Right atrium auricular region (tissue), 2 donors: ENCODE measurements at regions not wholly inside any gene's neighbourhood (a gene's known extent, or its start where the extent isn't known, plus 50 kb on each side); places are given as distances from the start of the nearest gene placed in this dataset.
A peak's percentile ranks its signal among the peaks of the same experiment; 100 is the strongest.

Experiments used
- DNase-seq: peaks from one replicate; pipeline ENCODE4 v3.0.0-alpha.2; 2019; ENCODE audit warnings: low spot score
- H3K27ac ChIP-seq, 2 donors: fragments of 200-600 bp; sonication (generic); 1 replicate in 1 of 2; 2 replicates in 1 of 2; pipeline ENCODE4 v1.5.1; 2016 to 2019
- H3K27me3 ChIP-seq, 2 donors: fragments of 200-600 bp; sonication (generic); one replicate each; pipeline versions ENCODE4 v1.5.1 to v1.6.0; 2017 to 2019
- H3K36me3 ChIP-seq: fragments of 200-600 bp; sonication (generic); one replicate; pipeline ENCODE4 v1.5.1; 2016
- H3K4me1 ChIP-seq, 2 donors: fragments of 200-600 bp; sonication (generic); one replicate each; pipeline versions ENCODE4 v1.5.1 to v1.6.0; 2017 to 2019
- H3K4me3 ChIP-seq, 2 donors: fragments of 200-600 bp; sonication (generic); 1 replicate in 1 of 2; 2 replicates in 1 of 2; pipeline ENCODE4 v1.5.1; 2017 to 2019; ENCODE audit warnings: mild to moderate bottlenecking in 1 of 2, moderate library complexity in 1 of 2
- H3K9me3 ChIP-seq, 2 donors: fragments of 200-600 bp; sonication (generic); one replicate each; pipeline ENCODE4 v1.5.1; 2019
- TF ChIP-seq, protein P1 (sequence below), 2 donors: fragments of 200-600 bp; sonication (generic); IDR thresholded peaks; one replicate each; pipeline ENCODE4 v1.5.1; 2019; ENCODE audit warnings: antibody characterized with exemption in 2 of 2

DNA sequence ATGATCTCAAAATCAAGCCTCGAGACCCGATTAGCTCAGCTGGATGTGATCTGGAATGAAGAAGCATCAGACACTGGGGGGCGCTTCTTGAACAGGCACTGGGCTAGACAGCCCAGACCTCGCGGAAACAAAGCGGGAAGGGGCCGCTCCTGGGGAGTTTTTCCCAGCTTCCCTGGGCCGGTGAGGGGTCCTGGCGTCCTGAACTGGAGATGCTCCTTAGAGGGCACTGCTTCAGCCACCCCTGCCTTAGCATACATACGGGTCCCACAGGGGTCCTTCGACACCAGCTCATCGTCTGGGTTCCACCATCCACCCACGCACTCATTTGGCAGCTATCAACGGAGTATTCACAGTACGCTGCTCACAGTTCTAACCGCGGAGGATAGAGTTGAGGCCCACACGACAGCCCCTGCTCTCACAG is 146.7 kb downstream of the TSN start:
- Histone ChIP-seq H3K4me3 (peak overlapping the region; percentile 15 to 28), H3K36me3 (no peaks in the 10 kb centered on the region), H3K27ac (peak overlapping the region; percentile 39 to 51), H3K9me3 (no peaks in the 10 kb centered on the region), H3K27me3 (no peaks in the 10 kb centered on the region), H3K4me1 (no peaks in the 10 kb centered on the region)
- TF ChIP-seq, protein P1, sequence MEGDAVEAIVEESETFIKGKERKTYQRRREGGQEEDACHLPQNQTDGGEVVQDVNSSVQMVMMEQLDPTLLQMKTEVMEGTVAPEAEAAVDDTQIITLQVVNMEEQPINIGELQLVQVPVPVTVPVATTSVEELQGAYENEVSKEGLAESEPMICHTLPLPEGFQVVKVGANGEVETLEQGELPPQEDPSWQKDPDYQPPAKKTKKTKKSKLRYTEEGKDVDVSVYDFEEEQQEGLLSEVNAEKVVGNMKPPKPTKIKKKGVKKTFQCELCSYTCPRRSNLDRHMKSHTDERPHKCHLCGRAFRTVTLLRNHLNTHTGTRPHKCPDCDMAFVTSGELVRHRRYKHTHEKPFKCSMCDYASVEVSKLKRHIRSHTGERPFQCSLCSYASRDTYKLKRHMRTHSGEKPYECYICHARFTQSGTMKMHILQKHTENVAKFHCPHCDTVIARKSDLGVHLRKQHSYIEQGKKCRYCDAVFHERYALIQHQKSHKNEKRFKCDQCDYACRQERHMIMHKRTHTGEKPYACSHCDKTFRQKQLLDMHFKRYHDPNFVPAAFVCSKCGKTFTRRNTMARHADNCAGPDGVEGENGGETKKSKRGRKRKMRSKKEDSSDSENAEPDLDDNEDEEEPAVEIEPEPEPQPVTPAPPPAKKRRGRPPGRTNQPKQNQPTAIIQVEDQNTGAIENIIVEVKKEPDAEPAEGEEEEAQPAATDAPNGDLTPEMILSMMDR (IDR thresholded peaks at IDR 0.05) = peak in 1 of 2 donors; percentile 24
- peak; percentile 60 for DNase-seq

GRCh38 chr2:121902616-121903015 is 147.2 kb downstream of the TSN start:
- no peaks in the 10 kb centered on the region for H3K9me3 ChIP-seq
- no peaks in the 10 kb centered on the region for H3K4me1 ChIP-seq
- no peaks in the 10 kb centered on the region for H3K36me3 ChIP-seq
- H3K27me3 ChIP-seq = no peaks in the 10 kb centered on the region
- no peak for DNase-seq
- peak overlapping the region; percentile 39 to 51 for H3K27ac ChIP-seq
- H3K4me3 ChIP-seq = peak overlapping the region; percentile 15 to 28
- TF ChIP-seq, protein P1 (IDR thresholded peaks at IDR 0.05) = no peak

- no peaks in the 10 kb centered on the region for H3K4me1 ChIP-seq
- H3K27me3 ChIP-seq = no peaks in the 10 kb centered on the region
- peak; percentile 68 for DNase-seq
- peak overlapping the region; percentile 15 to 28 for H3K4me3 ChIP-seq
- H3K27ac ChIP-seq = peak overlapping the region; percentile 39 to 51
- H3K9me3 ChIP-seq = no peaks in the 10 kb centered on the region
- no peaks in the 10 kb centered on the region for H3K36me3 ChIP-seq
- TF ChIP-seq, protein P1 (IDR thresholded peaks at IDR 0.05) = no peak
These were observed 147.7 kb downstream of the TSN start for GRCh38 chr2:121903037-121903689.

DNA sequence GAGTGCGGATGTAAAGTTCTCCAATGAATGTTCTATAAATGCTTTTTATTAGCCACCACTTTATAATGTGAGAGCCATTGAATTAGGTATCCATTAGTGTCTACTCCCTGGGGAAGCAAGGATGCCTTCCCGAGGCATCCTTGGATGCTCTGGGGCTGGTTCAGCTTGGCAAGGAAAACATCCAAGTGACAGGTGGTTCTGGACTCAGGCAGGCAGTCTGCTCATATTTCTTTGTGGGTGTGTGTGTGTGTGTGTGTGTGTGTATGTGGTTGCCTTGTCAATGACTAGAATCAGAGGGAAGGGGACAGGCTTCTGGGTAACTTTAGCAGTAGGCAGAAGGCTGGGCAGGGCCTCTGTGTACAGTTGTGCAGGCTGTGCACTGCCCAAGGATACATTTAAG is 149.2 kb downstream of the TSN start:
- Histone ChIP-seq H3K4me3 (no peak overlapping the region), H3K9me3 (no peaks in the 10 kb centered on the region), H3K27me3 (no peaks in the 10 kb centered on the region), H3K36me3 (no peaks in the 10 kb centered on the region), H3K4me1 (no peaks in the 10 kb centered on the region), H3K27ac (no peak overlapping the region)
- DNase-seq = no peak
- TF ChIP-seq, protein P1 (IDR thresholded peaks at IDR 0.05) = no peak

DNA sequence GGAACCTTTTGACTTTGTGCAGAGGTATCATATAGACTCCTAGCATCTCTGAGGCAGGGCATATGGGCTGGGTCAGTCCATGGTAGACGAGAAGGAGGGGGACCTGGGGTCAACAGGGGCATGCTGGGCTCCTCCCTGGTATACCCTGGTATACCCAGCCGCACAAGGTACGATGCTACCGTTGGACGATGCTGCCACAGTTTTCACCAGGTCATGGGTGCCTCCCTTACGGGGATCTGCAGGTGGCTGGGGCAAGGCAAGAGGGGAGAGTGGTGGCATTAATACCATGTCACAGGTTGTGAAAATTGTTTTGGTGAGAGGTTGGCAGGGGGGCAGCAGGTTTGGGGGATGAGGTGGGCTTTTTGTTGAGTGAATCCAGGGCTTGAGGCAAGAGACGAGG is 149.8 kb downstream of the TSN start:
- Histone ChIP-seq H3K4me1 (no peaks in the 10 kb centered on the region), H3K27me3 (no peaks in the 10 kb centered on the region), H3K36me3 (no peaks in the 10 kb centered on the region), H3K27ac (no peak overlapping the region), H3K9me3 (no peaks in the 10 kb centered on the region), H3K4me3 (no peak overlapping the region)
- TF ChIP-seq, protein P1 (IDR thresholded peaks at IDR 0.05) = no peak
- no peak for DNase-seq

DNA sequence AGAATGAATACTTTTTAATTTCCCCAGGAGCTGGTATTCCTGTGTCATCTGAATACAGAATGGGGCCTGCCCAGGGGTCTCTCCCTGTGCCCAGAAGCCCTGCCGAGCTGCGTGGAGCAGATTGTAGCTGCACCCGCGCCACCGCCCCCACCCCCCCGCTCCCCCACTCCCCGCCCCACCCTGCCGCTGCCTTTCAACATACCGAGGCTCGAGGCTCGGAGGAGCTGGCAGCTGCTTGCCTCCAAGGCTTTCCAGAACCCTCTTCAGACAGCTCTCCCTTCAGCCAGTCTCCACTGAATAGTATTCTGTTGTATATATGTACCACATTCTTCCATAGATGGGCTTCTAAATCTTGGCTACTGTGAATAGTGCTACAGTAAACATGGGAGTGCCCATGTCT is 150.7 kb downstream of the TSN start:
- Histone ChIP-seq H3K27ac (no peak overlapping the region), H3K27me3 (no peaks in the 10 kb centered on the region), H3K4me1 (no peaks in the 10 kb centered on the region), H3K4me3 (no peak overlapping the region), H3K36me3 (no peaks in the 10 kb centered on the region), H3K9me3 (no peaks in the 10 kb centered on the region)
- TF ChIP-seq, protein P1 (IDR thresholded peaks at IDR 0.05) = no peak
- DNase-seq = no peak
